Cerebellar cortex (tissue), 1 donor: ENCODE measurements at regions not wholly inside any gene's neighbourhood (a gene's known extent, or its start where the extent isn't known, plus 50 kb on each side); places are given as distances from the start of the nearest gene placed in this dataset.

Source experiments
- DNase-seq: peaks from one replicate; pipeline ENCODE4 v3.0.0-alpha.2; 2015; ENCODE audit warnings: low spot score

DNA sequence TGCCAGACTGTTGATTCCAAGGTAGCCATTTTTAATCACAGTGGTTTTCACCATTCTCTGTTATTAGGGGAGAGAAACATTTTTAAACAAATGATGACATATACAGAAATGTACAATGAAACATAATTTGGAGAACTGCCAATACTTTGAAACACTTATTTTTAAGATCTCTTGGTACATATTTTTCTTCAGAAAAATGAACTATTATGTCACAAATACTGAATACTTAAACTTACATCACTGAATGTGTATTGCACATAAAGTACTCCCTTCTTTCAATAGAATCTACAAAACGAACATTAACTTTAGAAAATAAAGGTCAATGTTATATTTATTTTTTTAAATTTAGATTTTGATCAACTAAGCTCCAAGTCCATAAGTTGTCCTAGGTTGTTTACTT, 71.7 kb upstream of the CPNE8 start:
- no peak for DNase-seq

DNA sequence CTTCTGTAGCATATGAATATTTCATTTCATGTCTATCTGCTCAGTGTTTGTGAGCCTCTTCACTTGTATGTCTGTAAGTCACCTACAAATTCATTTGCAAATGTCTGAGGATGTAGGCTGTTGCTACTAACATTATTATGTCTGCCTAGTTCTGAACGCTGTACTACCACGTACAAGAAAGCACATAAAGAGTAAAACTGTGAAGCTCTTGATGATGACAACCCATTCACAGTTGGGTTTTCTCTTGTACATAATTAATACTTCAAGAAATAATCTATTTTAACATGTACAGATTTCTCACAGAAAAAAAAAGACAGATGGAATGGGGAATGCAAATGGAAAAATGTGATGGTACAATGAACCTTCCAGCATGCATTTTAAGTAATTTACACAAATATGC, 64.3 kb upstream of the CPNE8 start:
- no peak for DNase-seq

DNA sequence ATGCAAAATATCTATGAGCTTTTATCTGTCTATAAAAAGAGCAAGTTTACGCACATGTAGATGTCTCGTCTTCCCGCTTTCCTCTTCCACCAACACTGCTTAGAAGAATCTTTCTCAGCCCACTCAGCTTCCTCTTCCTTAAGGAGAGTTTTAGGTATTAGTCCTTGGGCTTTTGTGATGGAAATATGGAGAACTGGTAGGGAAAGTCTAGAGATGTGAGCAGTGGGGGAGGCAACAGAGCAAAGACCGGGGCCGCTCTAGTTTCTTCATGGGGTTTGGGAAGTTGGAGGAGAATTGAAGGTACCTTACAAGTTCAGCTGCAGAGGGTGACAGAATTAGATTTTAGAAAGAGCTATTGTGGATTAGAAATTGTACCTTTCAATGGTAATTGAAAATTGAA, 56.3 kb upstream of the CPNE8 start:
- no peak for DNase-seq

- no peak for DNase-seq
Observed at GRCh38 chr12:38961012-38961411, 55.6 kb upstream of the CPNE8 start.

DNA sequence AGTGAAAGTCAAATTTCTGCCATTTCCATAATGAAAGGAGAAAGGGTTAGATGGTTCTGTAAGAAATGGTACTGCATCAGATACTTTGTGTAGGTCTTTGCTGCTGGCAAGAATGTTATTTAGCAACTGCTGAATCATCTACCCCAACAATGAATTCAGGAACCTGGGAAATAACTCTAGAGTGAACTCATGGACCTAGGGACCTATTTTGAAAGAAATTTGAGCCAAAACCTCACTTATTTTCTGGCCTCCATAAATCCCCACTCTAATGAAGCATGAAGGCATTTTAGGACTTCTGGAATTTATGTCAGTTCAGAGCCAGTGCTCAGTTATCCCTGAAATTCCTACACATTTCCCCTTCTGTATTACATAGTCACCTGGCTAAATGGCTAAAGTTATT, 50.9 kb upstream of the CPNE8 start:
- DNase-seq, result no peak
